OCI-LY1 (cell line): ENCODE measurements at regions not wholly inside any gene's neighbourhood (a gene's known extent, or its start where the extent isn't known, plus 50 kb on each side); places are given as distances from the start of the nearest gene placed in this dataset.

Experiments
- CTCF ChIP-seq: fragments of 200-600 bp; sonication (generic), shearing (Covaris generic); IDR thresholded peaks from 2 replicates; pipeline ENCODE4 v1.5.1; 2017; ENCODE audit warnings: mild to moderate bottlenecking, antibody characterized with exemption, low read length, moderate library complexity, mixed read lengths
- EZH2 ChIP-seq: fragments of 200-600 bp; sonication (generic), shearing (Covaris generic); IDR thresholded peaks from 2 replicates; pipeline ENCODE4 v1.8.0; 2017; ENCODE audit warnings: borderline replicate concordance, mixed run types, mild to moderate bottlenecking, antibody characterized with exemption, low read length, moderate library complexity, mixed read lengths

DNA sequence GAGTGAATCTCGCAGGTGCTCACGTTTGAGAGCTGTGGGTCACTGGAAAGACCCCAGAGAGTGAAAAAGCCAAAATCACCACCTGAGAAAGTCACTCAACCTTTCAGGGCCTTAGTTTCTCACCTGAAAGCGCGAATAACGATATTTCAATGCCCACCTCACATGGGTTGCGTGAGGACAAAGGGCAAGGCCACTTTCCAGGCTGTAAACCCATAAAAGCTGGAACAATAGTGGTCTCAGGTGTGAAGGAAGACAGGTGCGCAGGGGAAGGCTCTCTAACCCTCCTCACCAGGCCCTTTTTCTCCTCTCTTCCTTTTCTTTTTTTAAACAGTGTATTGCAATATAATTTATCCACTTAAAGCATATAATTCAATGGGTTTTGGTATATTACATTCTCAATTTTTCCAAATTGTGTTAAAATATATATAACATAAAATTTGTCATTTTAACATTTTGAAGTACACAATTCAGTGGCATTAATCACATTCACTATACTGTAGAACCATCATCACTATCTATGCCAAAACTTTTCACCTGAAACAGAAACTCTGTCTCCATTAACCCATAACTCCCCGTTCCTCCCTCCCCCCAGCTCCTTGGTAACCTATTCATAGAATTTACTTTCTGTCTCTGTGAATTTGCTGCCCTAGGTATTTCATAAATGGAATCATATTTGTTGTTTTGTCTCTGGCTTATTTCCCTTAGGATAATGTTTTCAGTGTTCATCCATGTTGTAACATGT is 118.4 kb upstream of the TNR start:
- TF ChIP-seq CTCF (no peak), EZH2 (no peak)
